ENCODE measurements at regions not wholly inside any gene's neighbourhood (a gene's known extent, or its start where the extent isn't known, plus 50 kb on each side); places are given as distances from the start of the nearest gene placed in this dataset.

- TF ChIP-seq HOXD13 (CRISPR knock-in tag; IDR thresholded peaks at IDR 0.05; ENCODE audit: borderline replicate concordance) (0 out of 2 replicates have a peak, but pooled peaks have one; percentile 25), KLF10 (tag by site-specific recombination; IDR thresholded peaks at IDR 0.05) (peak; percentile 80), ZNF626 (tag by site-specific recombination; IDR thresholded peaks at IDR 0.05) (no peak), ZNF621 (tag by site-specific recombination; IDR thresholded peaks at IDR 0.05) (no peak), ZFP69B (tag by site-specific recombination; IDR thresholded peaks at IDR 0.05) (0 out of 2 replicates have a peak, but pooled peaks have one; percentile 53), ZNF692 (tag by site-specific recombination; IDR thresholded peaks at IDR 0.05) (peak; percentile 75), WT1 (tag by site-specific recombination; IDR thresholded peaks at IDR 0.05) (no peak), SCRT1 (tag by site-specific recombination; IDR thresholded peaks at IDR 0.05; ENCODE audit: borderline replicate concordance) (no peak), ZNF521 (tag by site-specific recombination; IDR thresholded peaks at IDR 0.05) (no peak), ZNF274 (IDR thresholded peaks at IDR 0.05; ENCODE audit: low read length) (no peak), ZNF274 (tag by site-specific recombination; IDR thresholded peaks at IDR 0.05; ENCODE audit: borderline replicate concordance) (no peak), TCF7L2 (IDR thresholded peaks at IDR 0.05; ENCODE audit: borderline replicate concordance, low read depth, low read length) (no peak), ZNF654 (tag by site-specific recombination; IDR thresholded peaks at IDR 0.05; ENCODE audit: low read depth) (no peak), EGR2 (tag by site-specific recombination; IDR thresholded peaks at IDR 0.05; ENCODE audit: low read depth) (no peak), ZBTB10 (tag by site-specific recombination; IDR thresholded peaks at IDR 0.05) (no peak), ZNF449 (tag by site-specific recombination; IDR thresholded peaks at IDR 0.05) (no peak), TSHZ1 (tag by site-specific recombination; IDR thresholded peaks at IDR 0.05; ENCODE audit: borderline replicate concordance) (peak; percentile 84), ZNF324 (tag by site-specific recombination; IDR thresholded peaks at IDR 0.05) (peak; percentile 76), ZNF140 (tag by site-specific recombination; IDR thresholded peaks at IDR 0.05) (no peak), ZNF10 (tag by site-specific recombination; IDR thresholded peaks at IDR 0.05) (no peak), ZXDB (tag by site-specific recombination; IDR thresholded peaks at IDR 0.05) (peak; percentile 80), ZBTB21 (tag by site-specific recombination; IDR thresholded peaks at IDR 0.05) (no peak; the same call in 1 of the 2 replicates), ZNF398 (tag by site-specific recombination; IDR thresholded peaks at IDR 0.05) (0 out of 2 replicates have a peak, but pooled peaks have one; percentile 29), ZNF362 (tag by site-specific recombination; IDR thresholded peaks at IDR 0.05) (peak; percentile 34; the same call in 1 of the 2 replicates), KLF9 (tag by site-specific recombination; IDR thresholded peaks at IDR 0.05; ENCODE audit: low read depth) (no peak)
Observed at GRCh38 chr3:159829539-159830227, 159.0 kb upstream of the IL12A start (continued).

All from HEK293 (cell line).